NCI-H748 (cell line): ENCODE measurements at regions not wholly inside any gene's neighbourhood (a gene's known extent, or its start where the extent isn't known, plus 50 kb on each side); places are given as distances from the start of the nearest gene placed in this dataset.
A peak's percentile ranks its signal among the peaks of the same experiment; 100 is the strongest.

ENCODE experiments used
- DNase-seq: peaks from one replicate; lab custom pipeline; 2025; ENCODE audit not compliant: unreplicated experiment; lab: John Stamatoyannopoulos, UW

DNA sequence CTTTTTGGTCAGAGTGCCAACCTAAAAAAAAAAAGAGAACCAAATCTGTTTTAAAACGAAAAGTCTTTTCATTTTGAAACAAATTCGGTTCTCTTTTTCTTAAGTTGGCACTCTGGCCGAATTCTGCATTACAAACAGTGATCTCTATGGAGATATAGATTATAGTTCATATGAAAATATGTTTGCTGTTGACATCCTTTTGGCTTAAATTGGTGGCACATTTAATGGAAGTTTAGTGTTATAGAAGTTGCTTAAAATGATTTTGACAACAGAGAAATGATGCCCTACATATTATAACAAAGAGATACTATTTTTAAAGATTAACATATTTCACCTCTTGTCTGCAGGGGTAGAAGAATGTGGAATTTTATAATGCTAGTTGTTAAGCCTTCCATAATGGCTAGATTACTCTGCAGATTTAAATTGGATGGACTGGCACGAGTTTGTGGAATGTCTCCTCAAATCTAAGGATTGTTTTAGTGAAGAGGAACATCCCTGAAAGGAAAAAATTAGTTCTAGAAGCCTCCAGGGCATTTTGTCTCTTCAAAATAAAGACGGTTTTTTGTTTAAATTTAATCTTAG is 222.9 kb upstream of the CDH2 start:
- no peak for DNase-seq

DNA sequence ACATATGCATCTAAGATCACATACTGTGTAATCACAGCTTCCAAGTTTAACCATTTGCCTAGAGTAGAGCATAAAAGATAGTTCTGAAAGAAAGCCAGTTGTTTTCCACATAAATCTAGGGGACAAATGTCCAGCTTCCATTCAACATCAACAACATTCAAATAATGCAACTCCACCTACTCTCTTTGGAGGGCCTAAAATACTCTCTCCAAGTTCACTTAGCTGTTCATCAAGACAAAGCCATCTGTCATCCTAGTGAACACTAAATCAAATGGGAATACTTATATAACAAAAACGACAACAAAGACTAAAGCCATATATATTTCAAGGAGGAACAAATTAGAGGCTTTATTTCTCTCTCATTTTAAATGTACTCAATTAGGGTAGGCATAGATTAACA is 221.5 kb upstream of the CDH2 start:
- DNase-seq: peak; percentile 58

DNA sequence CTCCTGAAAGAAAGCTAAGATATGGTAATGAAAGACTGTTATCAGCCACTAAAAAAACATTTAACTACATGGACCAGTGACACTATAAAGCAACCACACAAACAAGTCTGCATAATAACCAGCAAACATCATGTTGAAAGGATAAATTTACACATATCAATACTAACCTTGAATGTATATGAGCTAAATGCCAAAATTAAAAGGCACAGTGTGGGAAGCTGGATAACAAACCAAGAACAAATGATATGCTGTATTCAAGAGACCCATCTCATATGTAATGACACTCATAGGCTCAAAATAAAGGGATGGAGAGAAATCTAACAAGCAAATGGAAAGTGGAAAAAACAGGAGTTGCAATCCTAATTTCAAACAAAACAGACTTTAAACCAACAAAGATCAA is 213.1 kb upstream of the CDH2 start:
- no peak for DNase-seq

GRCh38 chr18:28382215-28382879 is 205.4 kb upstream of the CDH2 start:
- DNase-seq: no peak

DNA sequence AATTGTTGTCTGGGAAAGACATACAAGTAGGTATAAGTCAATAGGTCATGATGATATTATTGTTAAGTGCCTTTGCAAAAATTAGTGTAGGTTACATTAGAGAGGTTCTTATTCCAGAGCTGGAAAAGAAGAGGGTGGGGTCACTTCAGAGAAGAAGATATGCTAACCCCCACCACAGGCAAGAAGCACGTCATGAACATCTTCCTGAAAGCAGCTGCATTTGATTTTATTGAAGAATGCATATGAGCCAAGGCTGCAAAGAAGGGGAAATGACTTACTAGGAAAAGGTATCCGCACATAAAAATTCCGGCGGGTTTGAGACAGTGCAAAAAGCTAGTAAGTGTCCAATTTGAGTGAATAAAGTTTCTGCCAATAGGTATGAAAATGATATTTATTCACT is 195.3 kb upstream of the CDH2 start:
- no peak for DNase-seq

- peak; percentile 13 for DNase-seq
These were observed 189.7 kb upstream of the CDH2 start for GRCh38 chr18:28366676-28367075.

DNA sequence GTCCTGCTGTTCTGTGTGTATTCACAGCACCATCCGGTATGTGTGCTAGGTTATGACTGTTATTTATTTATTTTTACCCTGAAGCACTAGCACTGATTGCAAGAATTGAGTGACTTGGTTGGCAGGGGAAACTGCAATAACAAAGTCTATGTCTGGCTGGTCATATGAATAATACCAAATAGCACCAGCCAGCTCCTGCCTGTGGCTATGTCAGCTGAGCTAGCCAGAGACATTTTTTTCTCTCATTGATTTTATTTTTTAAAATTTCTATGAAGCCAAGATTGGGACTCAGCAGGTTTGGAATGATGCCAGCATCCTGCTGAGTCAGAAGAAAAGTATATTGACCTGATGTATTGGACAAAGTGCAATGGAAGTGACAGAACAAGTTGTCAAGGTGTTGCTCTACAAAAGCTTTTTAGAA is 188.5 kb upstream of the CDH2 start:
- peak; percentile 68 for DNase-seq

- DNase-seq: no peak
These were observed 186.2 kb upstream of the CDH2 start for GRCh38 chr18:28363124-28363523.

- DNase-seq: peak; percentile 62
These were observed 182.2 kb upstream of the CDH2 start for GRCh38 chr18:28359176-28359575.

GRCh38 chr18:28357766-28358401 is 181.0 kb upstream of the CDH2 start:
- peak; percentile 42 for DNase-seq

DNA sequence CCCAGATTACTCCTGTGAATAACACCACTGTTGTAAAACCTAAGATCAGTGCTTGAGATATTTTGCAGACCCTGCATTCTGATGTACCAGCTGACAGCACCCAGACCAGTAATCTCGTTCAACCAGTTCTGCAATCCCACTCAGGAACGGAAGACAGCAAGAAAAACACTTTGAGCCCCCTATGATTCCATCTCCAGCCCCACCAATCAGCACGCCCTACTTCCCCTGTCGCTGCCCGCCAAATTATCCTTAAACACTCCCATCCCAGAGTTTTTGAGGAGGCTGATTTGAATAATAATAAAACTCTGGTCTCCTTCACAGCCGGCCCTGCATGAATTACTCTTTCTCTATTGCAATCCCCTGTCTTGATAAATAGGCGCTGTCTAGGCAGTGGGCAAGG is 173.9 kb upstream of the CDH2 start:
- no peak for DNase-seq

GRCh38 chr18:28342231-28342630 is 165.3 kb upstream of the CDH2 start:
- no peak for DNase-seq

DNA sequence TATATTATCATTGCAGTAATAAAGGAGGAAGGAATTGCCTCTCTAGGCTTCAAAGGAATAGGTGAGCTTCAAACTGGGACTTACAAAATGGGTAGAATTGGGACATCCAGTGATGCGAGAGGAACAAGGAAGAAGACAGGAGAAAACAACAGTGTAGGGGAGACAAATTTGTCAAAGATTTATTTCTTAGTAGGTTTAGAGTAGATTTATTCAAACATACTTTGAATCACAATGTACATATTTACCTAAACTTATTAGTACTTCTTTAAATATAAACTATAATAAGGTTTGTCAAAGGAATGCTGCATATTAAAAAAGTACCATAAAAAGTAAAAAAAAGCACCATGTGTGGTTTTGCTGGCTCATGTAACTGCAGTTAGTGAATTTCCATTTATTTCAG is 161.4 kb upstream of the CDH2 start:
- no peak for DNase-seq

- DNase-seq: no peak
These were observed 157.6 kb upstream of the CDH2 start for GRCh38 chr18:28334516-28334915.

DNA sequence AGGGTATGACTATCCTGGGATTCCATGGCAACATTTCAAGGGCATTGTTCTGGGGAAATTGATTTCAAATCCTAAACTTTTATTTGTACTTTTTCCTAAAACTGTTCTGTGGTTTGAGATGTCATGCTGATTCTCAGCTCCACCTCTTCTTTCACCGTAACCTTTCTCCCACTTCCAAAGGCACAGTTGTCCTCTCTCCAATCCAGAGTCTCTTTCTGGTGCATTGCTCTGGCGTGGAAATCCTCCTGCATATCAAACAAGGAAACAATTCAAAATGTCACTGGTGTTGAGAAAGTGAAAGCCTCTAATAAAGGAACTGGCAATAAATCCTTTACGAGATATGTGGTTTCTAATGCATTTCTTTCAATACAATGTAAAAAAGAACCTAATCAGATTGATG is 155.1 kb upstream of the CDH2 start:
- no peak for DNase-seq

- DNase-seq: no peak
These were observed 154.6 kb upstream of the CDH2 start for GRCh38 chr18:28331551-28331950.

- DNase-seq: no peak
These were observed 136.7 kb upstream of the CDH2 start for GRCh38 chr18:28313602-28314001.

DNA sequence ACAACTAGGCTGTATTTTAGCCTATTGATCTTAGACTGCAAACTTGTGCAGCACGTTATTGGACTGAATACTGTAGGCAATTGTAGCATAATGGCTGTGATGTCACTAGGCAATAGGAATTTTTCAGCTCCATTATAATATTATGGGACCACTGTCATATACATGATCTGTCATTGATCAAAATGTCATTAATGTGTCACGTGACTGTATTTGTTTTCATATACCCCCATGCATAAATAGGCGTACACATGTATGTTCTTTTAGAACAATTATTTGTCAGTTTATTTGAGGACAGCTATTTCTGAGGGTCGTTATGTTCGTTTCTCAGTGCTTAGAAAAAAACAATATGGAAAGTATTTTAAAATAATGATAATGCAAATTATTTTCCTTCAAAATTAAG is 111.9 kb upstream of the CDH2 start:
- DNase-seq: no peak

GRCh38 chr18:28287146-28287545 is 110.2 kb upstream of the CDH2 start:
- no peak for DNase-seq

DNA sequence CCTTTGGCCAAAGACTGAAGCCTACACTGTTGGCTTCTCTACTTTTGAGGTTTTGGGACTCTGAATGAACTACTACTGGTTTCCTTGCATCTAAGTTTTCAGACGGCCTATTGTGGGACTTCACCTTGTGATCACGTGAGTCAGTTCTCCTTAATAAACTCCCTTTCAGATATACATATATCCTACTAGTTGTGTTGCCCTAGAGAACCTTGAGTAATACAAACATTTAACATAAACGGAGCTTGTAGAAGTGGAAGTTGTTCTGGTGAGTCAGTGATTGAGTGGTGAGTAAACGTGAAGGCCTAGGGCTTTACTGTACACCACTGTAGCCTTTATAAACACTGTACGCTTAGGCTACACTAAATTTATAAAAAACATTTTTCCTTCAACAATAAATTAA is 107.2 kb upstream of the CDH2 start:
- DNase-seq: no peak

DNA sequence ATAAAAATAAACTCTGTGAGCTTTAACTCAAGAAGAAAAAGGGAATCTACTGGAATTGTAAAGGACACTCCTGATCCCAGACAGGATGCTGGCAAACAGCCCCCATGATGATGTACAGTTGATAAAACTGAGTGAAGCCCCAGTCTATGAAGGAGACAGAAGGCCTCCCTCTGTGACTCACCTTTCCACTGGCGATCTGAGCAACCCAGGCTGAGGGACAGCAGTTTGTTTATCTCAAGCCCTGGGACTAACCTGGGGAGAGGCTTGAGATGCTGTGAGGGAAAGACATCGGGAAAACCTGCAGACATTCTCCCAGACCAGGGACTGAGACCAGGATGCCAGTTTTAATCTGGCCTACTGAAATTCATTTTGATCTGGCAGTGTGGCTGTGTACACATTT is 104.5 kb upstream of the CDH2 start:
- DNase-seq: no peak

- DNase-seq: no peak
These were observed 92.8 kb upstream of the CDH2 start for GRCh38 chr18:28269750-28270149.
